GM12873 (cell line): ENCODE measurements at regions not wholly inside any gene's neighbourhood (a gene's known extent, or its start where the extent isn't known, plus 50 kb on each side); places are given as distances from the start of the nearest gene placed in this dataset.

Experiments
- CTCF ChIP-seq: IDR thresholded peaks from 2 replicates; pipeline ENCODE4 v1.5.1; 2012; ENCODE audit warnings: low read depth, mild to moderate bottlenecking, moderate library complexity, low read length, control low read depth; ENCODE audit not compliant: insufficient read depth; ENCODE audit errors: missing control alignments

- TF ChIP-seq CTCF = no peak
These were observed 197.9 kb downstream of the SH3BP4 start for GRCh38 chr2:235149736-235150135.

- no peak for TF ChIP-seq CTCF
These were observed 199.3 kb downstream of the SH3BP4 start for GRCh38 chr2:235151152-235151551.

DNA sequence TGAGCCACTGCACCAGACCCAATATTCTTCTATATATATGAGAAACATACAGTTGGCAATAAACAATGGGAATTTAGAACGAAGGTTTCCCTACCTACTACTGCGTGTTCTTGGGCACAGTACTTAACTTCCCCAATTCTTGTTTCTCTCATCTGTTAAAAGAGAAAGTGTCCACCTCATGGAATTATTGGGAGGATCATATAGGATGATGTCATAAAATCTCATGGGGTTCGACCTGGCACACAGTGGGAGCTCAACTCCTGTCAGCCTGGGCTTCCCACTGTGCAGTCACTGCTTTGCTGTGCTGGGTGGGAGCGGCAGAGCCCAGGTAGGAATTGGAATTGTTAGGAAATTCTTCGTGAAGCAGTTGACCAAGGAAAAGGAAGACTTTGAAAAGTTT lies 203.3 kb downstream of the SH3BP4 start:
- TF ChIP-seq CTCF = no peak

- no peak for TF ChIP-seq CTCF
These were observed 204.2 kb downstream of the SH3BP4 start for GRCh38 chr2:235156055-235156454.

DNA sequence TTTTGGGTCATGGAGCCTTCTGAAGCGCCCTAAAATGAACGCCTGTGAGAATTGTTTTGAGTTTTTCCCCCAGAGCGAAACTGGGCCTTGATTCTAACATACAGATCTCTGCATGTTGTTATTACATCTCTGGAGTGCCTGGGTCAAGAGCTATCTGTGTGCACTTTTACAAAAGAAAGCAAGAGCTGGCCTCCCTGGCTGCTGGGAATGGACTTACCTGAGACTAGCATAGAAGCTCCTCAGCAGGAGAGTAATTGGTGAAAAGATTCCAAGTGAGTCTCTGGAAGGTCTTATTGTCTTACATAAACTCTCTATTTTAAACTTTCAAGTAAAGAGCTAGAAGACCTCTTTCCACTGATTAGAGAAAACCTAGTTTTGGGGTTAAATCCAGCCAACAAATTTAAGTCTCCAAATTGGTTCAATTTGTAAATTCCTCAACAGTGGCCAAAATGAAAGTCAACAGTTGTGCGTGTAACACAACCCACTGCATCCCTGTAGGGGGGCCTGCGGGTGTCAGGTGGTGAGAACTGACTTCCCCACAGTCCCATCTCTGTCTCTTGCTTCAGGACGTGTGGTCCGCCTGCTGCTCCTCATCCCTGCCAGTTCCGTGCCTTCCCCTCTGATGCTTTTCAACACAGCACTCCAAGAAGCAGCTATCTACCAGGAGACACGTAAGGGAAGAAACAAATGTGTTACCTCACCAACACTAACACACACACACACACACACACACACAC lies 206.1 kb downstream of the SH3BP4 start:
- no peak for TF ChIP-seq CTCF

- no peak for TF ChIP-seq CTCF
These were observed 208.5 kb downstream of the SH3BP4 start for GRCh38 chr2:235160281-235160810.

- no peak for TF ChIP-seq CTCF
These were observed 209.7 kb downstream of the SH3BP4 start for GRCh38 chr2:235161565-235161964.
